ENCODE measurements at regions not wholly inside any gene's neighbourhood (a gene's known extent, or its start where the extent isn't known, plus 50 kb on each side); places are given as distances from the start of the nearest gene placed in this dataset.

DNA sequence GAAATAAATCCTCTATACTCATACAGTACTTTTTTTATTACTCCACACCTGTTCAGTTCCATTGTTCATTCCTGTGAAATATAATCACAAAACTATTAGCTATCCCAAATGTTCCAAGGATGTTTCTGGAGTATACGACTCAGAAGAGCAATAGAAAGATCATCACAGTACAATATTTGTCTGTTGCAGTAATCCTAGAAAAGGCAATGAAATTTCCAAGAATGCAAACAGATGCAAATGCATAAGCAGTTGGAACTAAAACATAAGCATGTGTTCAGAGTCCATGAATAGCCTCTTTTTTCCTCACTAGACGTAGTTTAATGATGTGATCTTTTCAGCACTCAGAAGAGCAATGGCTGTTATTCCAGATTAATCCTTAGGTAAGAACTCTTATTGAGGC is 55.2 kb downstream of the RTL3 start:
- TF ChIP-seq, protein P1, sequence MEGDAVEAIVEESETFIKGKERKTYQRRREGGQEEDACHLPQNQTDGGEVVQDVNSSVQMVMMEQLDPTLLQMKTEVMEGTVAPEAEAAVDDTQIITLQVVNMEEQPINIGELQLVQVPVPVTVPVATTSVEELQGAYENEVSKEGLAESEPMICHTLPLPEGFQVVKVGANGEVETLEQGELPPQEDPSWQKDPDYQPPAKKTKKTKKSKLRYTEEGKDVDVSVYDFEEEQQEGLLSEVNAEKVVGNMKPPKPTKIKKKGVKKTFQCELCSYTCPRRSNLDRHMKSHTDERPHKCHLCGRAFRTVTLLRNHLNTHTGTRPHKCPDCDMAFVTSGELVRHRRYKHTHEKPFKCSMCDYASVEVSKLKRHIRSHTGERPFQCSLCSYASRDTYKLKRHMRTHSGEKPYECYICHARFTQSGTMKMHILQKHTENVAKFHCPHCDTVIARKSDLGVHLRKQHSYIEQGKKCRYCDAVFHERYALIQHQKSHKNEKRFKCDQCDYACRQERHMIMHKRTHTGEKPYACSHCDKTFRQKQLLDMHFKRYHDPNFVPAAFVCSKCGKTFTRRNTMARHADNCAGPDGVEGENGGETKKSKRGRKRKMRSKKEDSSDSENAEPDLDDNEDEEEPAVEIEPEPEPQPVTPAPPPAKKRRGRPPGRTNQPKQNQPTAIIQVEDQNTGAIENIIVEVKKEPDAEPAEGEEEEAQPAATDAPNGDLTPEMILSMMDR (conservative IDR thresholded peaks at IDR 0.05; ENCODE audit: low read depth, low read length): no peak
- no peak for DNase-seq (ENCODE audit: low read depth)
- H3K4me3 ChIP-seq (ENCODE audit: low read length): no peak overlapping the region

DNA sequence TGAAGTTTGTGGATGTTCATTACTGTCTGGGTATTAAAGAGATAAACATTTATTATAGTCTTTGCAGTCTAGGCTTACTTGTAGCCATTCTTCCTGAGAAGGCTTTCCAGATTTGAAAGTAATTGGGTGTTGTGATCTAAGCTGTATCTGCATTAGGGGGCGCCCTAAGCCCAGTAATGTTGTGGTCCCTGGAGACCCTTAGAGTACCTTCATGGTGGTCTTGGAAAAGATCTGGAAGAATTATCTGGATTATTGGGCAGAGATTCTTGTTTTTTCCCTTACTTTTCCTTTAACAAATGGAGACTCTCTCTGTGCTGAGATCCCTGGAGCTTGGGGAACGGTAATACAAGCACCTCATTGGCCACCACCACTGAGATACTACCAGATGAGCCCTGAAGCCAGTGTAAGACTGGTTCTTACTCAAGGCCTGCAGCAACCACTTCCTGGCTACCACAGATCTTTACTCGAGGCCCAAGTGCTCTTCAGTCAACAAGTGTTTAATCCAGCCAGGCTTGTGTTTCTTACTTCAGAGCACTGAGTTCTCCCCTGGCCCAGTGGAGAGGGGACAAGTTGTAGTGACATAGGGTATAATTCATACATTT is 63.1 kb downstream of the RTL3 start:
- no peak overlapping the region for H3K4me3 ChIP-seq (ENCODE audit: low read length)
- TF ChIP-seq, protein P1 (conservative IDR thresholded peaks at IDR 0.05; ENCODE audit: low read depth, low read length): peak; percentile 20
- DNase-seq (ENCODE audit: low read depth): no peak

DNA sequence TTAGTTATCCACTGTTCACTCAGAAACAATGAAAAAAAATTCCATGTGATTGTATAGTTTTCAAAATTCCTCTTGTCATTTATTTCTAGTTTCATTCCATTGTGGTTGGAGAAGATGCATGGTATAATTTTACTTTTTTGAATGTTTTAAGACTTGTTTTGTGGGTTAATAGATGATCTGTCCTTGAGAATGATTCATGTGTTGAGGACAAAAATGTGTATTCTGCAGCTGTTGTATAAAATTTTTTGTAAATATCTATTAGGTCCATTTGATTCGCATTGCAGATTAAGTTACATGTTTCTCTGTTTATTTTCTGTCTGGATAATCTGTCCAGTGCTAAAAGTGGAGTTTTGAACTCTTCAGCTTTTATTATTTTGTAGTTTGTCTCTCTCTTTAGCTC is 65.4 kb downstream of the RTL3 start:
- no peak overlapping the region for H3K4me3 ChIP-seq (ENCODE audit: low read length)
- DNase-seq (ENCODE audit: low read depth): no peak

DNA sequence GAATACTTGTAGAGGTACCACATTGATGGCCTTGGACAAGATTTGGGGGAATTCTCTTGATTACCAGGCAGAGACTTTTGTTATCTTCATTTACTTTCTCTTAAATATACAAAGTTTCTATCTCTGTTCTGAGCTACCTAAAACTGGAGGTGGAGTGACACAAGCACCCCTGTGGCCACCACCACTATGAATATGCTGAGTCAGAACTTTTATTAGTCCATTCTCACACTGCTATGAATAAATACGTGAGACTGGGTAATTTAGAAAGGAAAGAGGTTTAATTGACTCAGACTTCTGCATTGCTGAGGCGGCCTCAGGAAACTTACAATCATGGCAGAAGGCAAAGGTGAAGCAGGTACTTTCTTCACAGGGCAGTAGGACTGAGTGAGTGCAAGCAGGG is 67.1 kb downstream of the RTL3 start:
- TF ChIP-seq, protein P1 (conservative IDR thresholded peaks at IDR 0.05; ENCODE audit: low read depth, low read length): no peak
- no peak for DNase-seq (ENCODE audit: low read depth)
- H3K4me3 ChIP-seq (ENCODE audit: low read length): no peak overlapping the region

More for the DNA sequence above, 65.4 kb downstream of the RTL3 start:
- TF ChIP-seq, protein P1 (conservative IDR thresholded peaks at IDR 0.05; ENCODE audit: low read depth, low read length): no peak

DNA sequence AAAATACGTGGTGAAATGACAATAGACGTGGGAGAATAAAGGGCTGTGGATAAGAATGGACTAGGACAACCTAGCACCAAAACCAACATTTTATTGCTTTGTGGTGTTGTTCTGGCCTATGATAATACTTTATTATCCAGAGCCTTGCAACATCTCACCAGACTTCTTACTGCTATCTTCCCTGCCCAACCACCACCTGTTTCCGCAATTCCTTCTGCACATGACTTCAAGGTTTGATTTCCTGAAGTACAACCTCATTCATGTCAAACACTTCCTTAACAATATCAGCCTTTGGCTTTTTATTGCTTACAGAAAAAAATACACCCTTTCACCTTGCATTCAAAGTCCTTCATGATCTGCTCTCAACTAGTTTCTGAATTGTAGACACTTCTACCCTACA is 84.8 kb downstream of the RTL3 start:
- no peak overlapping the region for H3K4me3 ChIP-seq (ENCODE audit: low read length)
- TF ChIP-seq, protein P1 (conservative IDR thresholded peaks at IDR 0.05; ENCODE audit: low read depth, low read length): no peak
- DNase-seq (ENCODE audit: low read depth): no peak

DNA sequence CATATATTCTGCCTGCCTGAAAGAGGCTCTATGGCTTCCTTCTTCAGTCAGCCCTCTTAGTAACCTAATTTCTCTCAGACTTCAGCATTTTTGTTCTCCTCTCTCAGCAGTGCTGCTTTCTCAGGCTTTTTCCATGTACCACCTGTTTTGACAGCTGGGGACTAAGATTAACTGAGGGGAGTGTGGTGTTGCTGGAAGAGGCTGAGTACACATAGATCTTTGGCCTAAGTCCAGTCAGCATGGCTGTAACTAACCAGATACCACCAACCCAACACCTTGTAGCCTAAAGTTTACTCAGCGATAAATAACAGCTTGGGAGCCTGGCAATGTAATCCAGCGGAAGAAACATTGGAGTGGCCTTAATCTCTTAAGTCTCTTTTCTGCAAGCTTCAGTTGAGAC is 85.5 kb downstream of the RTL3 start:
- TF ChIP-seq, protein P1 (conservative IDR thresholded peaks at IDR 0.05; ENCODE audit: low read depth, low read length): no peak
- DNase-seq (ENCODE audit: low read depth): no peak
- H3K4me3 ChIP-seq (ENCODE audit: low read length): no peak overlapping the region

DNA sequence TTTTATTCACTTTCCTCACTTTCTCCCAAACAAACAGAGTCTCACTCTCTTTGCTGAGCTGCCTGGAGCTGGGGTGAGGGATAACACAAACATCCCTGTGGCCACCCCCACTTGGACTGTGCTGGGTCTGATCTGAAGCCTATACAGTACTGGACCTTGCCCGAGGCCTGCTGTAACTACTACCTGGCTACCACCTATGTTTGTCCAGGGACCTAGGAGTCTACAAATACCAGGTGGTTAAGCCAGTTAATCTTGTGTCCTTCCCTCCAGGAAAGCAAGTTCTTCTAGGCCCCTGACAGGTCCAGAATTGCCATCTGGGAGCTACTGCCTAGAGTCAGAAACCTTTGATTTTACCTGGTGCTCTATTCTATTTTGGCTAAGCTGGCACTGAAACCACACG is 87.3 kb downstream of the RTL3 start:
- TF ChIP-seq, protein P1 (conservative IDR thresholded peaks at IDR 0.05; ENCODE audit: low read depth, low read length): no peak
- no peak overlapping the region for H3K4me3 ChIP-seq (ENCODE audit: low read length)
- no peak for DNase-seq (ENCODE audit: low read depth)
